HEK293 (cell line): ENCODE measurements at regions not wholly inside any gene's neighbourhood (a gene's known extent, or its start where the extent isn't known, plus 50 kb on each side); places are given as distances from the start of the nearest gene placed in this dataset.

Experiments
- CTCF ChIA-PET: fragments of 350-600 bp; formaldehyde crosslinking; extraction: SDS; loops from one replicate; lab custom pipeline; 2021; ENCODE audit warnings: antibody characterized with exemption; lab: Yijun Ruan, JAX
- POLR2A ChIA-PET: fragments of 300-600 bp; formaldehyde crosslinking; extraction: SDS; loops from one replicate; lab custom pipeline; 2020; ENCODE audit warnings: antibody characterized with exemption, inconsistent platforms; lab: Yijun Ruan, JAX
- H3K27ac ChIP-seq: fragments of 200-500 bp; sonication (Bioruptor generic); 2 replicates; pipeline ENCODE4 v1.5.1; 2014; ENCODE audit warnings: low read depth, low read length, control low read depth, inconsistent platforms; ENCODE audit errors: extremely low read depth
- H3K36me3 ChIP-seq, 2 experiments: fragments of 200-500 bp in 1 of 2; sonication (Bioruptor generic) in 1 of 2; 1 replicate in 1 of 2; 2 replicates in 1 of 2; pipeline ENCODE4 v1.5.1; 2014 to 2017; ENCODE audit warnings: inconsistent platforms in 2 of 2, low read length in 2 of 2; ENCODE audit not compliant: control insufficient read depth in 2 of 2, insufficient read depth in 1 of 2
- H3K4me1 ChIP-seq: fragments of 200-500 bp; sonication (Bioruptor generic); 2 replicates; pipeline ENCODE4 v1.5.1; 2014; ENCODE audit warnings: mild to moderate bottlenecking, low read length, inconsistent platforms; ENCODE audit not compliant: control insufficient read depth, insufficient read depth
- H3K4me3 ChIP-seq: 2 replicates; pipeline ENCODE4 v1.5.1; 2011; ENCODE audit warnings: low read depth, mild to moderate bottlenecking, control low read depth, low read length, moderate library complexity
- H3K9me3 ChIP-seq: fragments of 200-500 bp; sonication (Bioruptor generic); 2 replicates; pipeline ENCODE4 v1.5.1; 2014; ENCODE audit warnings: low read depth, low read length, inconsistent platforms; ENCODE audit not compliant: control insufficient read depth, insufficient read depth
- CTCF ChIP-seq: fragments of 450-650 bp; formaldehyde crosslinking; IDR thresholded peaks from 2 replicates; pipeline ENCODE4 v1.5.1; 2016; ENCODE audit warnings: missing biosample characterization, missing genetic modification characterization
- GFI1B ChIP-seq: fragments of 450-650 bp; formaldehyde crosslinking; IDR thresholded peaks from 2 replicates; pipeline ENCODE4 v1.5.1; 2016; ENCODE audit warnings: missing biosample characterization, missing genetic modification characterization
- HOXA7 ChIP-seq: sonication (generic); formaldehyde crosslinking; IDR thresholded peaks from 2 replicates; pipeline ENCODE4 v1.8.1; 2022; ENCODE audit warnings: missing genetic modification reagents, borderline replicate concordance
- HOXD13 ChIP-seq: sonication (generic); formaldehyde crosslinking; IDR thresholded peaks from 2 replicates; pipeline ENCODE4 v1.8.0; 2022; ENCODE audit warnings: missing genetic modification reagents, borderline replicate concordance
- OVOL3 ChIP-seq: fragments of 450-650 bp; formaldehyde crosslinking; IDR thresholded peaks from 2 replicates; pipeline ENCODE4 v1.5.1; 2016; ENCODE audit warnings: missing biosample characterization, missing genetic modification characterization
- ZFHX2 ChIP-seq: fragments of 450-650 bp; formaldehyde crosslinking; conservative IDR thresholded peaks from 2 replicates; pipeline ENCODE4 v1.5.1; 2016; ENCODE audit warnings: missing biosample characterization, missing genetic modification characterization
- ZFP41 ChIP-seq: fragments of 450-650 bp; formaldehyde crosslinking; IDR thresholded peaks from 2 replicates; pipeline ENCODE4 v1.5.1; 2016; ENCODE audit warnings: missing biosample characterization, missing genetic modification characterization, borderline replicate concordance
- ZFP69B ChIP-seq: fragments of 450-650 bp; formaldehyde crosslinking; IDR thresholded peaks from 2 replicates; pipeline ENCODE4 v1.5.1; 2016; ENCODE audit warnings: missing biosample characterization, missing genetic modification characterization
- ZNF121 ChIP-seq: fragments of 450-650 bp; formaldehyde crosslinking; IDR thresholded peaks from 2 replicates; pipeline ENCODE4 v1.5.1; 2016; ENCODE audit warnings: missing biosample characterization, missing genetic modification characterization
- ZNF133 ChIP-seq: fragments of 450-650 bp; formaldehyde crosslinking; IDR thresholded peaks from 2 replicates; pipeline ENCODE4 v1.5.1; 2016; ENCODE audit warnings: missing biosample characterization, missing genetic modification characterization
- ZNF175 ChIP-seq: fragments of 450-650 bp; formaldehyde crosslinking; IDR thresholded peaks from 2 replicates; pipeline ENCODE4 v1.5.1; 2016; ENCODE audit warnings: missing biosample characterization, missing genetic modification characterization
- ZNF239 ChIP-seq: fragments of 450-650 bp; formaldehyde crosslinking; IDR thresholded peaks from 2 replicates; pipeline ENCODE4 v1.5.1; 2016; ENCODE audit warnings: missing biosample characterization, missing genetic modification characterization
- ZNF24 ChIP-seq: fragments of 450-650 bp; formaldehyde crosslinking; IDR thresholded peaks from 2 replicates; pipeline ENCODE4 v1.5.1; 2016; ENCODE audit warnings: missing biosample characterization, missing genetic modification characterization
- ZNF280C ChIP-seq: fragments of 450-650 bp; formaldehyde crosslinking; IDR thresholded peaks from 2 replicates; pipeline ENCODE4 v1.5.1; 2016; ENCODE audit warnings: missing biosample characterization, missing genetic modification characterization
- ZNF311 ChIP-seq: fragments of 450-650 bp; formaldehyde crosslinking; IDR thresholded peaks from 2 replicates; pipeline ENCODE4 v1.5.1; 2017; ENCODE audit warnings: missing biosample characterization, missing genetic modification characterization, borderline replicate concordance
- ZNF335 ChIP-seq: fragments of 450-650 bp; formaldehyde crosslinking; conservative IDR thresholded peaks from 2 replicates; pipeline ENCODE4 v1.5.1; 2016; ENCODE audit warnings: missing biosample characterization, missing genetic modification characterization
- ZNF341 ChIP-seq: fragments of 450-650 bp; formaldehyde crosslinking; IDR thresholded peaks from 2 replicates; pipeline ENCODE4; 2016; ENCODE audit warnings: low read depth, missing biosample characterization, missing genetic modification characterization
- ZNF354C ChIP-seq: fragments of 450-650 bp; formaldehyde crosslinking; IDR thresholded peaks from 2 replicates; pipeline ENCODE4 v1.5.1; 2016; ENCODE audit warnings: missing biosample characterization, missing genetic modification characterization, low read depth, borderline replicate concordance
- ZNF416 ChIP-seq: fragments of 450-650 bp; formaldehyde crosslinking; IDR thresholded peaks from 2 replicates; pipeline ENCODE4 v1.5.1; 2016; ENCODE audit warnings: missing biosample characterization, missing genetic modification characterization
- ZNF433 ChIP-seq: fragments of 450-650 bp; formaldehyde crosslinking; IDR thresholded peaks from 2 replicates; pipeline ENCODE4 v1.5.1; 2016; ENCODE audit warnings: missing biosample characterization, missing genetic modification characterization, low read depth

- CTCF ChIA-PET: interaction anchor here (1.2 kb wide), 1 partner anchor 22 kb away, joined by 5 read pairs; no protein-coding TSS in a partner anchor
- POLR2A ChIA-PET: no interaction called here
- TF ChIP-seq ZNF433 (tag by site-specific recombination) (no peak), HOXD13 (CRISPR knock-in tag) (no peak), ZNF354C (tag by site-specific recombination) (no peak), GFI1B (tag by site-specific recombination) (no peak), ZFHX2 (tag by site-specific recombination) (no peak), ZFP41 (tag by site-specific recombination) (no peak)
Observed at GRCh38 chr3:160141485-160142185, 83.6 kb upstream of the C3orf80 start.

DNA sequence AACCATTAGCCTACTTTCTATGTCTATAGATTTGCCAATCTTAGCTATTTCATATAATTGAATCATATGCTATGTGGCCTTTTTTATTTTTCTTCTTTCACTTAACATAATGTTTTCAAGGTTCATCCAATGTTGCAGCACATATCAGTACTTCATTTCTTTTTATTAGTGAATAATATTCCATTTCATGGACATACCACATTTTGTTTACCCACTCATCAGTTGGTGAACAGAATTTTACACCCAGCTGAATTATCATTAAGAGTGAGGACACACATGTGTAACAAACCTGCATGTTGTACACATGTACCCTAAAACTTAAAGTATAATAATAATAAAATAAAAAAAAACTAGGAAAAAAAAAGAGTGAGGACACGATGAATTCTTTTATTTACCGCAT lies 81.7 kb upstream of the C3orf80 start:
- Histone ChIP-seq H3K4me3 (no peak overlapping the region), H3K36me3 (no peaks in the 10 kb centered on the region), H3K27ac (no peak overlapping the region), H3K9me3 (no peaks in the 10 kb centered on the region), H3K4me1 (no peaks in the 10 kb centered on the region)
- CTCF ChIA-PET: interaction anchor here (0.7 to 1.1 kb wide), 2 partner anchors 19 to 111 kb away, joined by 3 read pairs; no protein-coding TSS in a partner anchor
- POLR2A ChIA-PET: interaction anchor here (1.0 kb wide), 1 partner anchor 290 kb away, joined by 3 read pairs; no protein-coding TSS in a partner anchor
- TF ChIP-seq ZFP69B (tag by site-specific recombination): no peak
- no peak for TF ChIP-seq ZNF341 (tag by site-specific recombination)
- TF ChIP-seq ZFP41 (tag by site-specific recombination): no peak
- TF ChIP-seq CTCF (tag by site-specific recombination): no peak
- no peak for TF ChIP-seq GFI1B (tag by site-specific recombination)
- TF ChIP-seq ZNF416 (tag by site-specific recombination): no peak
- no peak for TF ChIP-seq ZNF311
- no peak for TF ChIP-seq ZNF239 (tag by site-specific recombination)
- no peak for TF ChIP-seq OVOL3 (tag by site-specific recombination)
- TF ChIP-seq ZNF24 (tag by site-specific recombination): no peak

More at GRCh38 chr3:160141485-160142185, 83.6 kb upstream of the C3orf80 start:
- no peaks in the 10 kb centered on the region for H3K9me3 ChIP-seq
- H3K4me3 ChIP-seq: no peak overlapping the region
- no peaks in the 10 kb centered on the region for H3K4me1 ChIP-seq
- H3K27ac ChIP-seq: no peak overlapping the region
- no peaks in the 10 kb centered on the region for H3K36me3 ChIP-seq

DNA sequence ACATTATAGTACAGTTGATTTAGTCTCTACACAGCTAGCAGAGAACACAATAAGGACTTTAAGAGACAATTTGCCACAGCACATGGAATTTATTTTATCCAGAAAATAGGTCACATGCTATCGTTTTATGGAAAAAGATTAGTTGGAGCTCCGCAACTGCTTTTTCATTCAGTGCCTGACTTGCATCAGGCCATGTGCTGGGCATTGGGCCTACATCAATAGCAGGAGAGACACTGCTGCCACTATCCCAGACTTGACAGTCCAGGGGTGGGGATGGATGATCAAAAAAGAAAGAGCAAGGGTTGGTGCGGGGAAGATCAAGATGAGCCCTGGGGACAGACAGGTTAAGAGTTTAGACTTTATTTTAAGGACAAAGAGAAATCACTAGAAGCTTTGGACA lies 75.2 kb upstream of the C3orf80 start:
- no peak overlapping the region for H3K4me3 ChIP-seq
- TF ChIP-seq ZNF133 (tag by site-specific recombination) (no peak), ZNF121 (tag by site-specific recombination) (no peak), ZNF335 (no peak), HOXA7 (CRISPR knock-in tag) (no peak), ZNF175 (tag by site-specific recombination) (no peak), ZNF280C (tag by site-specific recombination) (no peak)
- no peaks in the 10 kb centered on the region for H3K9me3 ChIP-seq
- POLR2A ChIA-PET: no interaction called here
- CTCF ChIA-PET: no interaction called here
- H3K4me1 ChIP-seq: no peaks in the 10 kb centered on the region
- H3K27ac ChIP-seq: no peak overlapping the region
- H3K36me3 ChIP-seq: no peaks in the 10 kb centered on the region
